GM12874 (cell line): ENCODE measurements at regions not wholly inside any gene's neighbourhood (a gene's known extent, or its start where the extent isn't known, plus 50 kb on each side); places are given as distances from the start of the nearest gene placed in this dataset.

Experiments
- TF ChIP-seq, protein P1 (sequence below): IDR thresholded peaks from 2 replicates; pipeline ENCODE4 v1.5.1; 2011; ENCODE audit warnings: low read depth, mild to moderate bottlenecking, control low read depth, low read length, moderate library complexity; ENCODE audit not compliant: insufficient read depth

GRCh38 chr15:88377509-88377908 lies 89.7 kb downstream of the MRPL46 start:
- TF ChIP-seq, protein P1, sequence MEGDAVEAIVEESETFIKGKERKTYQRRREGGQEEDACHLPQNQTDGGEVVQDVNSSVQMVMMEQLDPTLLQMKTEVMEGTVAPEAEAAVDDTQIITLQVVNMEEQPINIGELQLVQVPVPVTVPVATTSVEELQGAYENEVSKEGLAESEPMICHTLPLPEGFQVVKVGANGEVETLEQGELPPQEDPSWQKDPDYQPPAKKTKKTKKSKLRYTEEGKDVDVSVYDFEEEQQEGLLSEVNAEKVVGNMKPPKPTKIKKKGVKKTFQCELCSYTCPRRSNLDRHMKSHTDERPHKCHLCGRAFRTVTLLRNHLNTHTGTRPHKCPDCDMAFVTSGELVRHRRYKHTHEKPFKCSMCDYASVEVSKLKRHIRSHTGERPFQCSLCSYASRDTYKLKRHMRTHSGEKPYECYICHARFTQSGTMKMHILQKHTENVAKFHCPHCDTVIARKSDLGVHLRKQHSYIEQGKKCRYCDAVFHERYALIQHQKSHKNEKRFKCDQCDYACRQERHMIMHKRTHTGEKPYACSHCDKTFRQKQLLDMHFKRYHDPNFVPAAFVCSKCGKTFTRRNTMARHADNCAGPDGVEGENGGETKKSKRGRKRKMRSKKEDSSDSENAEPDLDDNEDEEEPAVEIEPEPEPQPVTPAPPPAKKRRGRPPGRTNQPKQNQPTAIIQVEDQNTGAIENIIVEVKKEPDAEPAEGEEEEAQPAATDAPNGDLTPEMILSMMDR, result no peak

GRCh38 chr15:88376574-88377174 lies 90.5 kb downstream of the MRPL46 start:
- TF ChIP-seq, protein P1, result no peak

- TF ChIP-seq, protein P1, result no peak
These were observed 91.8 kb downstream of the MRPL46 start for GRCh38 chr15:88375234-88375927.

- TF ChIP-seq, protein P1, result no peak
These were observed 102.1 kb downstream of the MRPL46 start for GRCh38 chr15:88365124-88365523.

DNA sequence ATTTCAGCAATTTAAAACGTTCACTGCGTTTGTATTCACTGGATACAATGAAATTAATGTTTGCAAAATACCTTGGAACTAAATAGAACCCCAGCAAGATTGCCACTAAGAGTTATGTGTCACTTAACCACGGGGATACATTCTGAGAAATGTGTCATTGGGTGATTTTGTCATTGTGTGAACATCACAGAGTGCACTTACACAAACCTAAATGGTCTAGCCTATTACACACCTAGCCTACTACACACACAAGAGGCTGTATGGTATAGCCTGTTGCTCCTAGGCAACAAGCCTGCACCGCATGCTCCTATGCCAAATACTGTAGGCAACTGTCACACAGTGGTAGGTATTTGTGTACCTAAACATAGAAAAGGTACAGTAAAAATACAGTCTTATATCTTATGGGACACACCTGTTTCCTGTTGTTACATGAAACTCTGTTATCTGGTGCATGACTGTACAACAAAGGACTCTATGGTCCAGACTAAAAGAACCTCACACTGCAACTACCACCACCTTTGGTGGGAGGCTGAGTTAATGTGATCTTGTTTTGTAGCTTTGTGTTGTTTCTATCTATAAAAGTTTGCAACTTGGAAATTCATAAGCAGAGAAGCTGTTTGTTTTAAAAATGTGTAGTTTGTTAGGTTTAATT lies 92.2 kb upstream of the NTRK3 start:
- TF ChIP-seq, protein P1, result no peak

DNA sequence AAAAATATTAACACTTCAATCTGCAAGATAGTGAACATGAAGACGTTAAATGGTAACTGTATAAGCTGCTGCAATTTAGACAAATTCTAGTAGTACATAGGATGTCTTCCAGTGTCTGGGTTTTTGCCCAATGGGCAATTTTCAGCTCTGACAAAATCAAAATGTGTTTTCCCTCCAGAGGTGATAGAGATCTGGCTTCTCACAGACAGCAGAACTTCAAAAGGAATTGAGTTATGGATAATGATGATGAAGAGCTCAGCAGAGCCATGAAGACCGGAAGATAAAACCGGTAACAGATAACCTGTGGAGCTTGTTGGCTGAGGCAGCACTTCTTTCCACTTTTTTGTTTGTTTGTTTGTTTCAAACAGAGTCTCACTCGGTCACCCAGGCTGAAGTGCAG lies 89.4 kb upstream of the NTRK3 start:
- TF ChIP-seq, protein P1, result no peak

DNA sequence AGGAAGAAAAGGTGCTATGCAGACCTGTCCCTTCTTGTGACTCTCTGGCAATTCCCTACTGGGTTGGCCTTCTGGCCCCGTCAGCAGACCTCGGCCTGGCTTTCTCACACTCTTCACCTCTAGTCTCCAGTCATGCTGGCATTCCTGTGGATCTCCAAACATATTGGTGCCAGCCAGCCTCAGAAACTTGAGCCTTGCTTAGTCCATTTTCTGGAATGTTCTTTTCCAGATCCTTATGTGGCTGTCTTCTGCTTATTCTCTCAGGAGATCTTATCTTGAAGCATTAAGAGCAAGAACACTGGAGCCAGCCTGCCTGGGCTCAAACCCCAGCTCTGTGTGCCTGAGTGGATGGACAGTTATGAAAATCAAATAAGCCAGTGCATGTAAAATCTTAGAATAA lies 88.2 kb upstream of the NTRK3 start:
- TF ChIP-seq, protein P1, result no peak
